IMR-90 (cell line): ENCODE measurements at regions not wholly inside any gene's neighbourhood (a gene's known extent, or its start where the extent isn't known, plus 50 kb on each side); places are given as distances from the start of the nearest gene placed in this dataset.

Experiments used
- ATAC-seq: fragments of 200-7000 bp; cut with Tn5 transposase; 2 replicates; pipeline ENCODE4 v1.9.1; 2020; ENCODE audit warnings: low read depth, mild to moderate bottlenecking, moderate library complexity
- BruUV-seq: library from RNA; stranded (reverse); fragments of 400-500 nt; replicated peaks from 2 replicates; lab custom pipeline; 2021; lab: Mats Ljungman, UMichigan
- CTCF ChIA-PET: fragments of 300-600 bp; formaldehyde crosslinking; extraction: SDS; loops from one replicate; lab custom pipeline; 2021; ENCODE audit warnings: antibody characterized with exemption; lab: Yijun Ruan, JAX
- POLR2A ChIA-PET: fragments of 300-600 bp; sonication (Branson Sonifier 250); formaldehyde crosslinking; loops from one replicate; lab custom pipeline; 2022; ENCODE audit warnings: antibody characterized with exemption; ENCODE audit not compliant: unreplicated experiment; lab: Charles Lee
- DNase-seq: peaks from one replicate; pipeline ENCODE4 v3.0.0; 2013
- H2AFZ ChIP-seq: replicated peaks from 2 replicates; pipeline ENCODE3; 2013; ENCODE audit warnings: low read length, mild to moderate bottlenecking; ENCODE audit not compliant: poor library complexity
- H2AK5ac ChIP-seq: 2 replicates; pipeline ENCODE4 v1.6.1; 2013; ENCODE audit warnings: low read depth, low read length, inconsistent platforms
- H2AK9ac ChIP-seq: replicated peaks from 2 replicates; pipeline ENCODE3; 2013; ENCODE audit warnings: mild to moderate bottlenecking, low read depth, low read length, moderate library complexity; ENCODE audit not compliant: poor library complexity
- H2BK120ac ChIP-seq: 2 replicates; pipeline ENCODE4 v1.6.1; 2013; ENCODE audit warnings: low read depth, low read length, inconsistent platforms
- H2BK15ac ChIP-seq: 3 replicates; pipeline ENCODE4 v1.6.1; 2013; ENCODE audit warnings: low read depth, low read length, inconsistent platforms
- H2BK20ac ChIP-seq: 2 replicates; pipeline ENCODE4 v1.6.1; 2013; ENCODE audit warnings: low read depth, mild to moderate bottlenecking, inconsistent platforms, low read length, moderate library complexity
- H2BK5ac ChIP-seq: 2 replicates; pipeline ENCODE4 v1.6.1; 2013; ENCODE audit warnings: mild to moderate bottlenecking, low read depth, low read length, inconsistent platforms; ENCODE audit not compliant: poor library complexity, severe bottlenecking
- H3K14ac ChIP-seq: replicated peaks from 2 replicates; pipeline ENCODE4 v1.6.1; 2013; ENCODE audit warnings: low read depth, low read length, inconsistent platforms
- H3K18ac ChIP-seq: 2 replicates; pipeline ENCODE4 v1.6.1; 2013; ENCODE audit warnings: low read depth, low read length, control low read depth
- H3K23ac ChIP-seq: 2 replicates; pipeline ENCODE4 v1.6.1; 2013; ENCODE audit warnings: low read depth, low read length, inconsistent platforms
- H3K27ac ChIP-seq: 2 replicates; pipeline ENCODE4 v1.5.1; 2013; ENCODE audit warnings: mild to moderate bottlenecking, control low read depth, low read length; ENCODE audit not compliant: insufficient read depth
- H3K27me3 ChIP-seq: 2 replicates; pipeline ENCODE4 v1.6.1; 2013; ENCODE audit warnings: low read length; ENCODE audit not compliant: control insufficient read depth, insufficient read depth
- H3K36me3 ChIP-seq: 2 replicates; pipeline ENCODE4 v1.6.1; 2013; ENCODE audit warnings: low read length, mixed read lengths; ENCODE audit not compliant: control insufficient read depth, insufficient read depth
- H3K4ac ChIP-seq: 2 replicates; pipeline ENCODE4 v1.6.1; 2013; ENCODE audit warnings: low read depth, low read length, inconsistent platforms
- H3K4me1 ChIP-seq: 2 replicates; pipeline ENCODE4 v1.6.1; 2013; ENCODE audit warnings: low read length, mixed read lengths; ENCODE audit not compliant: control insufficient read depth, insufficient read depth
- H3K4me2 ChIP-seq: 2 replicates; pipeline ENCODE4 v1.6.1; 2013; ENCODE audit warnings: low read depth, mild to moderate bottlenecking, control low read depth, low read length, moderate library complexity
- H3K4me3 ChIP-seq: 2 replicates; pipeline ENCODE4 v1.5.1; 2013; ENCODE audit warnings: low read depth, mild to moderate bottlenecking, control low read depth, low read length, moderate library complexity; ENCODE audit not compliant: insufficient read depth
- H3K56ac ChIP-seq: 2 replicates; pipeline ENCODE4 v1.6.1; 2013; ENCODE audit warnings: low read length, inconsistent platforms; ENCODE audit not compliant: insufficient read depth; ENCODE audit errors: extremely low read depth
- H3K79me1 ChIP-seq, 2 experiments: 2 replicates each; pipeline ENCODE4 v1.6.1; 2013; ENCODE audit warnings: low read length in 2 of 2, inconsistent platforms in 1 of 2, low read depth in 1 of 2
- H3K9ac ChIP-seq: 2 replicates; pipeline ENCODE4 v1.6.1; 2013; ENCODE audit warnings: low read depth, low read length, control low read depth
- H3K9me1 ChIP-seq: 2 replicates; pipeline ENCODE4 v1.6.1; 2013; ENCODE audit warnings: low read length, inconsistent platforms; ENCODE audit not compliant: insufficient read depth
- H3K9me3 ChIP-seq: 2 replicates; pipeline ENCODE4 v1.6.1; 2013; ENCODE audit warnings: low read length; ENCODE audit not compliant: control insufficient read depth, insufficient read depth
- H4K20me1 ChIP-seq: 2 replicates; pipeline ENCODE4 v1.6.1; 2013; ENCODE audit warnings: low read length, inconsistent platforms; ENCODE audit not compliant: insufficient read depth
- H4K5ac ChIP-seq: 2 replicates; pipeline ENCODE4 v1.6.1; 2013; ENCODE audit warnings: mild to moderate bottlenecking, low read depth, low read length, control low read depth
- H4K8ac ChIP-seq, 2 experiments: 2 replicates each; pipeline ENCODE4 v1.6.1; 2013; ENCODE audit warnings: low read depth in 2 of 2, low read length in 2 of 2, control low read depth in 1 of 2, inconsistent platforms in 1 of 2
- H4K91ac ChIP-seq: 2 replicates; pipeline ENCODE4 v1.6.1; 2013; ENCODE audit warnings: low read depth, low read length, inconsistent platforms; ENCODE audit not compliant: insufficient read depth
- BHLHE40 ChIP-seq: fragments of 150-350 bp; IDR thresholded peaks from 2 replicates; pipeline ENCODE4 v1.6.1; 2016; ENCODE audit warnings: mild to moderate bottlenecking, low read depth, low read length
- CEBPB ChIP-seq: IDR thresholded peaks from 2 replicates; pipeline ENCODE4 v1.6.1; 2012; ENCODE audit warnings: low read depth, low read length, improper control_type of control experiment
- CHD1 ChIP-seq: IDR thresholded peaks from 2 replicates; pipeline ENCODE4 v1.6.1; 2012; ENCODE audit warnings: low read depth, low read length, improper control_type of control experiment
- CTCF ChIP-seq: conservative IDR thresholded peaks from 2 replicates; pipeline ENCODE4 v1.5.1; 2012; ENCODE audit warnings: mild to moderate bottlenecking, low read depth, low read length, improper control_type of control experiment
- FOS ChIP-seq: fragments of 150-350 bp; IDR thresholded peaks from 2 replicates; pipeline ENCODE4 v1.6.1; 2016; ENCODE audit warnings: low read depth, low read length
- MAFK ChIP-seq: IDR thresholded peaks from 2 replicates; pipeline ENCODE4 v1.6.1; 2012; ENCODE audit warnings: low read depth, low read length, improper control_type of control experiment
- MAZ ChIP-seq: IDR thresholded peaks from 2 replicates; pipeline ENCODE4 v1.6.1; 2012; ENCODE audit warnings: low read depth, mild to moderate bottlenecking, low read length, improper control_type of control experiment, moderate library complexity, borderline replicate concordance
- MXI1 ChIP-seq: IDR thresholded peaks from 2 replicates; pipeline ENCODE4 v1.6.1; 2012; ENCODE audit warnings: low read depth, mild to moderate bottlenecking, low read length, moderate library complexity, borderline replicate concordance
- NFE2L2 ChIP-seq: fragments of 150-350 bp; IDR thresholded peaks from 2 replicates; pipeline ENCODE4 v1.6.1; 2016; ENCODE audit warnings: low read depth, mild to moderate bottlenecking, low read length
- POLR2A ChIP-seq: IDR thresholded peaks from 2 replicates; pipeline ENCODE4 v1.6.1; 2012; ENCODE audit warnings: mild to moderate bottlenecking, low read depth, low read length
- RAD21 ChIP-seq: IDR thresholded peaks from 2 replicates; pipeline ENCODE4 v1.6.1; 2012; ENCODE audit warnings: low read length, improper control_type of control experiment
- RCOR1 ChIP-seq: IDR thresholded peaks from 2 replicates; pipeline ENCODE4 v1.6.1; 2012; ENCODE audit warnings: mild to moderate bottlenecking, low read length, improper control_type of control experiment; ENCODE audit not compliant: insufficient replicate concordance
- RFX5 ChIP-seq: IDR thresholded peaks from 2 replicates; pipeline ENCODE4 v1.8.0; 2012; ENCODE audit warnings: low read depth, mild to moderate bottlenecking, low read length, moderate library complexity
- SMC3 ChIP-seq: fragments of 150-350 bp; IDR thresholded peaks from 2 replicates; pipeline ENCODE4 v1.6.1; 2016; ENCODE audit warnings: low read depth, mild to moderate bottlenecking, antibody characterized with exemption, low read length, moderate library complexity
- WGBS, 2 experiments: methylation state at CpG; one replicate each; pipeline versions ENCODE4 v1.1.5 to v1.1.7; 2013; ENCODE audit warnings: missing lambda C conversion rate in 2 of 2; ENCODE audit not compliant: insufficient read length in 1 of 2; ENCODE audit errors: extremely low coverage in 2 of 2; 5-methylcytosine and 5-hydroxymethylcytosine counted together
- dilution Hi-C: fragments of 300-500 bp; cut with HindIII; formaldehyde crosslinking; loops from one replicate; pipeline ENCODE4 v1.14.3; 2018; ENCODE audit warnings: low sequenced_read_pairs; ENCODE audit not compliant: unreplicated experiment
- in situ Hi-C: fragments of 300-500 bp; cut with MboI; formaldehyde crosslinking; loops from 3 replicates; pipeline ENCODE4 v1.14.3; 2019; ENCODE audit warnings: low sequenced_read_pairs, inconsistent platforms, mixed read lengths
- intact Hi-C: fragments of 100-400 bp; cut with micrococcal nuclease; formaldehyde crosslinking; loops from 2 replicates; pipeline ENCODE4 v1.10.0; 2022
- TF ChIP-seq, protein P1 (sequence below): fragments of 150-350 bp; IDR thresholded peaks from 2 replicates; pipeline ENCODE4 v1.6.1; 2017; ENCODE audit warnings: mild to moderate bottlenecking, antibody characterized with exemption, low read length, low read depth
- TF ChIP-seq, protein P2 (sequence below): fragments of 150-350 bp; IDR thresholded peaks from 2 replicates; pipeline ENCODE4 v1.6.1; 2016; ENCODE audit warnings: low read depth, mild to moderate bottlenecking, low read length, moderate library complexity, borderline replicate concordance

- dilution Hi-C loops (no loop called here), in situ Hi-C loops (no loop called here), intact Hi-C loops (no loop called here)
- no peak overlapping the region for H3K4me2 ChIP-seq
- H3K14ac ChIP-seq = no peak overlapping the region
- H3K9me3 ChIP-seq = no peaks in the 10 kb centered on the region
- H2BK120ac ChIP-seq = no peak overlapping the region
- no peak overlapping the region for H4K91ac ChIP-seq
- no peaks in the 10 kb centered on the region for H3K36me3 ChIP-seq
- H3K4ac ChIP-seq = no peak overlapping the region
- H3K4me3 ChIP-seq = no peak overlapping the region
- H4K8ac ChIP-seq = no peak overlapping the region
- H3K18ac ChIP-seq = no peak overlapping the region
- H3K9me1 ChIP-seq = no peaks in the 10 kb centered on the region
- H3K27ac ChIP-seq = no peak overlapping the region
- no peak overlapping the region for H2BK15ac ChIP-seq
- no peak overlapping the region for H3K23ac ChIP-seq
- H2AK9ac ChIP-seq = no peak overlapping the region
- CTCF ChIA-PET = no interaction called here
- no peak overlapping the region for H2BK5ac ChIP-seq
- no peaks in the 10 kb centered on the region for H3K4me1 ChIP-seq
- H3K27me3 ChIP-seq = no peaks in the 10 kb centered on the region
- H2BK20ac ChIP-seq = no peak overlapping the region
- H3K56ac ChIP-seq = no peak overlapping the region
- BruUV-seq = no TSS peak
- POLR2A ChIA-PET = no interaction called here
- H2AFZ ChIP-seq = no peak overlapping the region
- no peak overlapping the region for H3K9ac ChIP-seq
- no peaks in the 10 kb centered on the region for H4K20me1 ChIP-seq
- DNase-seq (no peak), ATAC-seq (no peak)
- no CpG with 5 or more reads among the region's 2 CpGs for WGBS, 2 experiments
- no peak overlapping the region for H4K5ac ChIP-seq
- no peak for TF ChIP-seq MAFK
- no peak for TF ChIP-seq RFX5
- no peak for TF ChIP-seq POLR2A
- no peak for TF ChIP-seq CTCF
- TF ChIP-seq FOS = no peak
- TF ChIP-seq MAZ = no peak
- TF ChIP-seq BHLHE40 = no peak
- TF ChIP-seq SMC3 = no peak
- no peak for TF ChIP-seq CHD1
- no peak for TF ChIP-seq RCOR1
- TF ChIP-seq RAD21 = no peak
- TF ChIP-seq, protein P1, sequence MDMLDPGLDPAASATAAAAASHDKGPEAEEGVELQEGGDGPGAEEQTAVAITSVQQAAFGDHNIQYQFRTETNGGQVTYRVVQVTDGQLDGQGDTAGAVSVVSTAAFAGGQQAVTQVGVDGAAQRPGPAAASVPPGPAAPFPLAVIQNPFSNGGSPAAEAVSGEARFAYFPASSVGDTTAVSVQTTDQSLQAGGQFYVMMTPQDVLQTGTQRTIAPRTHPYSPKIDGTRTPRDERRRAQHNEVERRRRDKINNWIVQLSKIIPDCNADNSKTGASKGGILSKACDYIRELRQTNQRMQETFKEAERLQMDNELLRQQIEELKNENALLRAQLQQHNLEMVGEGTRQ = no peak
- TF ChIP-seq, protein P2, sequence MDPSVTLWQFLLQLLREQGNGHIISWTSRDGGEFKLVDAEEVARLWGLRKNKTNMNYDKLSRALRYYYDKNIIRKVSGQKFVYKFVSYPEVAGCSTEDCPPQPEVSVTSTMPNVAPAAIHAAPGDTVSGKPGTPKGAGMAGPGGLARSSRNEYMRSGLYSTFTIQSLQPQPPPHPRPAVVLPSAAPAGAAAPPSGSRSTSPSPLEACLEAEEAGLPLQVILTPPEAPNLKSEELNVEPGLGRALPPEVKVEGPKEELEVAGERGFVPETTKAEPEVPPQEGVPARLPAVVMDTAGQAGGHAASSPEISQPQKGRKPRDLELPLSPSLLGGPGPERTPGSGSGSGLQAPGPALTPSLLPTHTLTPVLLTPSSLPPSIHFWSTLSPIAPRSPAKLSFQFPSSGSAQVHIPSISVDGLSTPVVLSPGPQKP = no peak
- no peak for TF ChIP-seq MXI1
- no peak for TF ChIP-seq NFE2L2
- TF ChIP-seq CEBPB = no peak
- no peak overlapping the region for H2AK5ac ChIP-seq
- H3K79me1 ChIP-seq = no peaks in the 10 kb centered on the region
Measured at GRCh38 chr2:118351796-118352195, 263.5 kb downstream of the INSIG2 start.
